GM23338 (cell line): ENCODE measurements at regions not wholly inside any gene's neighbourhood (a gene's known extent, or its start where the extent isn't known, plus 50 kb on each side); places are given as distances from the start of the nearest gene placed in this dataset.

Source experiments
- CREB1 ChIP-seq: fragments of 250-450 bp; sonication (Bioruptor Pico); IDR thresholded peaks from 2 replicates; pipeline ENCODE4 v1.5.0; 2020; ENCODE audit warnings: low read depth, mild to moderate bottlenecking, moderate library complexity
- CTCF ChIP-seq, 2 experiments: fragments of 200-600 bp in 1 of 2; sonication (generic) in 1 of 2; conservative IDR thresholded peaks; 2 replicates each; pipeline versions ENCODE4 v1.5.1 to v1.6.1; 2016 to 2017; ENCODE audit warnings: antibody characterized with exemption in 2 of 2, low read depth in 2 of 2, mild to moderate bottlenecking in 2 of 2, moderate library complexity in 1 of 2
- ETS1 ChIP-seq: IDR thresholded peaks from 2 replicates; pipeline ENCODE4 v1.6.1; 2016; ENCODE audit warnings: antibody characterized with exemption
- EZH2 ChIP-seq: fragments of 200-600 bp; sonication (generic); IDR thresholded peaks from one replicate; pipeline ENCODE4 v1.8.0; 2017; ENCODE audit warnings: antibody characterized with exemption, mild to moderate bottlenecking, low read depth; ENCODE audit not compliant: unreplicated experiment
- EZH2phosphoT487 ChIP-seq: fragments of 200-600 bp; sonication (generic); IDR thresholded peaks from one replicate; pipeline ENCODE4 v1.8.1; 2018; ENCODE audit warnings: antibody characterized with exemption; ENCODE audit not compliant: unreplicated experiment
- JUNB ChIP-seq: IDR thresholded peaks from one replicate; pipeline ENCODE4 v1.6.1; 2016; ENCODE audit warnings: antibody characterized with exemption; ENCODE audit not compliant: unreplicated experiment
- POLR2AphosphoS5 ChIP-seq: IDR thresholded peaks from 2 replicates; pipeline ENCODE4 v1.6.1; 2016; ENCODE audit warnings: antibody characterized with exemption, low read depth
- REST ChIP-seq: IDR thresholded peaks from one replicate; pipeline ENCODE4 v1.6.1; 2018; ENCODE audit warnings: antibody characterized with exemption; ENCODE audit not compliant: unreplicated experiment
- STAT1 ChIP-seq: IDR thresholded peaks from one replicate; pipeline ENCODE4 v1.6.1; 2016; ENCODE audit warnings: antibody characterized with exemption; ENCODE audit not compliant: unreplicated experiment
- ZNF114 ChIP-seq: fragments of 250-450 bp; sonication (Bioruptor Pico); IDR thresholded peaks from 2 replicates; pipeline ENCODE4 v1.5.0; 2020; ENCODE audit warnings: mild to moderate bottlenecking, moderate library complexity
- ZNF331 ChIP-seq: fragments of 250-450 bp; sonication (Bioruptor Pico); IDR thresholded peaks from 2 replicates; pipeline ENCODE4 v1.5.0; 2020; ENCODE audit warnings: low read depth, mild to moderate bottlenecking, moderate library complexity
- TF ChIP-seq, protein P1 (sequence below): fragments of 250-450 bp; sonication (Bioruptor Pico); IDR thresholded peaks from 2 replicates; pipeline ENCODE4 v1.5.0; 2020; ENCODE audit warnings: mild to moderate bottlenecking, moderate library complexity

GRCh38 chr12:98057701-98058100 is 457.7 kb upstream of the TMPO start:
- TF ChIP-seq POLR2AphosphoS5 (no peak), REST (no peak), CTCF (conservative IDR thresholded peaks at IDR 0.05; ENCODE audit: low read depth in 2 of 2) (no peak), EZH2 (no peak), CREB1 (CRISPR knock-in tag) (no peak), JUNB (no peak), EZH2phosphoT487 (no peak), ZNF114 (no peak), STAT1 (no peak), ZNF331 (CRISPR knock-in tag) (no peak), ETS1 (no peak)
- TF ChIP-seq, protein P1, sequence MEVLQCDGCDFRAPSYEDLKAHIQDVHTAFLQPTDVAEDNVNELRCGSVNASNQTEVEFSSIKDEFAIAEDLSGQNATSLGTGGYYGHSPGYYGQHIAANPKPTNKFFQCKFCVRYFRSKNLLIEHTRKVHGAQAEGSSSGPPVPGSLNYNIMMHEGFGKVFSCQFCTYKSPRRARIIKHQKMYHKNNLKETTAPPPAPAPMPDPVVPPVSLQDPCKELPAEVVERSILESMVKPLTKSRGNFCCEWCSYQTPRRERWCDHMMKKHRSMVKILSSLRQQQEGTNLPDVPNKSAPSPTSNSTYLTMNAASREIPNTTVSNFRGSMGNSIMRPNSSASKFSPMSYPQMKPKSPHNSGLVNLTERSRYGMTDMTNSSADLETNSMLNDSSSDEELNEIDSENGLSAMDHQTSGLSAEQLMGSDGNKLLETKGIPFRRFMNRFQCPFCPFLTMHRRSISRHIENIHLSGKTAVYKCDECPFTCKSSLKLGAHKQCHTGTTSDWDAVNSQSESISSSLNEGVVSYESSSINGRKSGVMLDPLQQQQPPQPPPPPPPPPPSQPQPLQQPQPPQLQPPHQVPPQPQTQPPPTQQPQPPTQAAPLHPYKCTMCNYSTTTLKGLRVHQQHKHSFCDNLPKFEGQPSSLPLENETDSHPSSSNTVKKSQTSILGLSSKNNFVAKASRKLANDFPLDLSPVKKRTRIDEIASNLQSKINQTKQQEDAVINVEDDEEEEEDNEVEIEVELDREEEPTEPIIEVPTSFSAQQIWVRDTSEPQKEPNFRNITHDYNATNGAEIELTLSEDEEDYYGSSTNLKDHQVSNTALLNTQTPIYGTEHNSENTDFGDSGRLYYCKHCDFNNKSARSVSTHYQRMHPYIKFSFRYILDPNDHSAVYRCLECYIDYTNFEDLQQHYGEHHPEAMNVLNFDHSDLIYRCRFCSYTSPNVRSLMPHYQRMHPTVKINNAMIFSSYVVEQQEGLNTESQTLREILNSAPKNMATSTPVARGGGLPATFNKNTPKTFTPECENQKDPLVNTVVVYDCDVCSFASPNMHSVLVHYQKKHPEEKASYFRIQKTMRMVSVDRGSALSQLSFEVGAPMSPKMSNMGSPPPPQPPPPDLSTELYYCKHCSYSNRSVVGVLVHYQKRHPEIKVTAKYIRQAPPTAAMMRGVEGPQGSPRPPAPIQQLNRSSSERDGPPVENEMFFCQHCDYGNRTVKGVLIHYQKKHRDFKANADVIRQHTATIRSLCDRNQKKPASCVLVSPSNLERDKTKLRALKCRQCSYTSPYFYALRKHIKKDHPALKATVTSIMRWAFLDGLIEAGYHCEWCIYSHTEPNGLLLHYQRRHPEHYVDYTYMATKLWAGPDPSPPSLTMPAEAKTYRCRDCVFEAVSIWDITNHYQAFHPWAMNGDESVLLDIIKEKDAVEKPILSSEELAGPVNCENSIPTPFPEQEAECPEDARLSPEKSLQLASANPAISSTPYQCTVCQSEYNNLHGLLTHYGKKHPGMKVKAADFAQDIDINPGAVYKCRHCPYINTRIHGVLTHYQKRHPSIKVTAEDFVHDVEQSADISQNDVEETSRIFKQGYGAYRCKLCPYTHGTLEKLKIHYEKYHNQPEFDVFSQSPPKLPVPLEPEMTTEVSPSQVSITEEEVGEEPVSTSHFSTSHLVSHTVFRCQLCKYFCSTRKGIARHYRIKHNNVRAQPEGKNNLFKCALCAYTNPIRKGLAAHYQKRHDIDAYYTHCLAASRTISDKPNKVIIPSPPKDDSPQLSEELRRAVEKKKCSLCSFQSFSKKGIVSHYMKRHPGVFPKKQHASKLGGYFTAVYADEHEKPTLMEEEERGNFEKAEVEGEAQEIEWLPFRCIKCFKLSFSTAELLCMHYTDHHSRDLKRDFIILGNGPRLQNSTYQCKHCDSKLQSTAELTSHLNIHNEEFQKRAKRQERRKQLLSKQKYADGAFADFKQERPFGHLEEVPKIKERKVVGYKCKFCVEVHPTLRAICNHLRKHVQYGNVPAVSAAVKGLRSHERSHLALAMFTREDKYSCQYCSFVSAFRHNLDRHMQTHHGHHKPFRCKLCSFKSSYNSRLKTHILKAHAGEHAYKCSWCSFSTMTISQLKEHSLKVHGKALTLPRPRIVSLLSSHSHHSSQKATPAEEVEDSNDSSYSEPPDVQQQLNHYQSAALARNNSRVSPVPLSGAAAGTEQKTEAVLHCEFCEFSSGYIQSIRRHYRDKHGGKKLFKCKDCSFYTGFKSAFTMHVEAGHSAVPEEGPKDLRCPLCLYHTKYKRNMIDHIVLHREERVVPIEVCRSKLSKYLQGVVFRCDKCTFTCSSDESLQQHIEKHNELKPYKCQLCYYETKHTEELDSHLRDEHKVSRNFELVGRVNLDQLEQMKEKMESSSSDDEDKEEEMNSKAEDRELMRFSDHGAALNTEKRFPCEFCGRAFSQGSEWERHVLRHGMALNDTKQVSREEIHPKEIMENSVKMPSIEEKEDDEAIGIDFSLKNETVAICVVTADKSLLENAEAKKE (CRISPR knock-in tag) = no peak
